ENCODE measurements at regions not wholly inside any gene's neighbourhood (a gene's known extent, or its start where the extent isn't known, plus 50 kb on each side); places are given as distances from the start of the nearest gene placed in this dataset.

- H3K9me3 ChIP-seq (ENCODE audit: severe bottlenecking): no peaks in the 10 kb centered on the region
- ATAC-seq (ENCODE audit: low read depth): no peak
- no peaks in the 10 kb centered on the region for H3K36me3 ChIP-seq (ENCODE audit: low read depth)
Observed at GRCh38 chr13:40343550-40344269, 322.7 kb downstream of the FOXO1 start.

GRCh38 chr13:40344270-40345148 lies 321.9 kb downstream of the FOXO1 start:
- no peaks in the 10 kb centered on the region for H3K36me3 ChIP-seq (ENCODE audit: low read depth)
- no peak for TF ChIP-seq CTCF (IDR thresholded peaks at IDR 0.05; ENCODE audit: poor library complexity, severe bottlenecking)
- H3K4me3 ChIP-seq (ENCODE audit: severe bottlenecking): no peak overlapping the region
- no peaks in the 10 kb centered on the region for H3K4me1 ChIP-seq (ENCODE audit: insufficient read depth, poor library complexity, severe bottlenecking)
- H3K9me3 ChIP-seq (ENCODE audit: severe bottlenecking): no peaks in the 10 kb centered on the region
- no peak for DNase-seq (ENCODE audit: low spot score)
- ATAC-seq (ENCODE audit: low read depth): no peak
- no peaks in the 10 kb centered on the region for H3K27me3 ChIP-seq (ENCODE audit: insufficient read depth, poor library complexity, severe bottlenecking)
- no peak overlapping the region for H3K27ac ChIP-seq (ENCODE audit: poor library complexity, severe bottlenecking)

More at GRCh38 chr13:40343550-40344269, 322.7 kb downstream of the FOXO1 start:
- Histone ChIP-seq H3K4me1 (ENCODE audit: insufficient read depth, poor library complexity, severe bottlenecking) (no peaks in the 10 kb centered on the region), H3K27me3 (ENCODE audit: insufficient read depth, poor library complexity, severe bottlenecking) (no peaks in the 10 kb centered on the region), H3K27ac (ENCODE audit: poor library complexity, severe bottlenecking) (no peak overlapping the region), H3K4me3 (ENCODE audit: severe bottlenecking) (no peak overlapping the region)
- TF ChIP-seq CTCF (IDR thresholded peaks at IDR 0.05; ENCODE audit: poor library complexity, severe bottlenecking): no peak
- no peak for DNase-seq (ENCODE audit: low spot score)

- H3K9me3 ChIP-seq (ENCODE audit: severe bottlenecking): no peaks in the 10 kb centered on the region
- no peak for ATAC-seq (ENCODE audit: low read depth)
- no peak overlapping the region for H3K4me3 ChIP-seq (ENCODE audit: severe bottlenecking)
- no peaks in the 10 kb centered on the region for H3K36me3 ChIP-seq (ENCODE audit: low read depth)
- H3K27ac ChIP-seq (ENCODE audit: poor library complexity, severe bottlenecking): no peak overlapping the region
- no peak for DNase-seq (ENCODE audit: low spot score)
- no peaks in the 10 kb centered on the region for H3K4me1 ChIP-seq (ENCODE audit: insufficient read depth, poor library complexity, severe bottlenecking)
- TF ChIP-seq CTCF (IDR thresholded peaks at IDR 0.05; ENCODE audit: poor library complexity, severe bottlenecking): no peak
- no peaks in the 10 kb centered on the region for H3K27me3 ChIP-seq (ENCODE audit: insufficient read depth, poor library complexity, severe bottlenecking)
Observed at GRCh38 chr13:40345149-40345514, 321.3 kb downstream of the FOXO1 start.

GRCh38 chr13:40345654-40346372 lies 320.6 kb downstream of the FOXO1 start:
- Histone ChIP-seq H3K9me3 (ENCODE audit: severe bottlenecking) (no peaks in the 10 kb centered on the region), H3K36me3 (ENCODE audit: low read depth) (no peaks in the 10 kb centered on the region), H3K27ac (ENCODE audit: poor library complexity, severe bottlenecking) (no peak overlapping the region), H3K4me3 (ENCODE audit: severe bottlenecking) (no peak overlapping the region), H3K4me1 (ENCODE audit: insufficient read depth, poor library complexity, severe bottlenecking) (no peaks in the 10 kb centered on the region), H3K27me3 (ENCODE audit: insufficient read depth, poor library complexity, severe bottlenecking) (no peaks in the 10 kb centered on the region)
- TF ChIP-seq CTCF (IDR thresholded peaks at IDR 0.05; ENCODE audit: poor library complexity, severe bottlenecking): no peak
- ATAC-seq (ENCODE audit: low read depth): no peak
- DNase-seq (ENCODE audit: low spot score): no peak

All from RWPE2 (cell line).